ENCODE measurements at regions not wholly inside any gene's neighbourhood (a gene's known extent, or its start where the extent isn't known, plus 50 kb on each side); places are given as distances from the start of the nearest gene placed in this dataset.

GRCh38 chr1:82587371-82587770, 786.6 kb downstream of the ADGRL2 start:
- DNase-seq (ENCODE audit: low read depth) = no peak
- in situ Hi-C loops (cut with HindIII; ENCODE audit: low pct_unique_long_range_greater_than_20kb, low sequenced_read_pairs) = no loop called here

- no peak for DNase-seq (ENCODE audit: low read depth)
- in situ Hi-C loops (cut with HindIII; ENCODE audit: low pct_unique_long_range_greater_than_20kb, low sequenced_read_pairs) = no loop called here
Observed at GRCh38 chr1:82586473-82586872, 785.7 kb downstream of the ADGRL2 start.

DNA sequence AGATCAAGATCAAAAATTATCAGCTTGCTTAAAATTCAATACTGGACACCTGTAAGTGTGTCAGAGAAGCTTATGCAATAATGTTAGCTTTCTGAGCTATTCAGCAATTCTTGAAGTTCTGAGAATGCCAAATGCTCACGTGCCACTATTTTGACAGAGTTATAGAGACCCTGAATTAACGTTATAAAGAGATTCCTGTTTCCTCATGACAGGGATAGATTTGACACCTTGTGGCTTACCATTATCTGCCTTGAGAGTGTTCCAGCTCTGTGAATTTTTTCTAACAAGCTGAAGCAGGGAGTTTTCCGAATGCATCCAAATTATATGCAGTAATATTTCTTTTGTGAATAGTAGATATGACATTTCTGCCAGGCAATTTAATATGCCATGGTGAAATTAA, 781.6 kb downstream of the ADGRL2 start:
- in situ Hi-C loops (cut with HindIII; ENCODE audit: low pct_unique_long_range_greater_than_20kb, low sequenced_read_pairs) = no loop called here
- no peak for DNase-seq (ENCODE audit: low read depth)

- DNase-seq (ENCODE audit: low read depth) = no peak
- in situ Hi-C loops (cut with HindIII; ENCODE audit: low pct_unique_long_range_greater_than_20kb, low sequenced_read_pairs) = no loop called here
Observed at GRCh38 chr1:82578086-82578726, 777.5 kb downstream of the ADGRL2 start.

DNA sequence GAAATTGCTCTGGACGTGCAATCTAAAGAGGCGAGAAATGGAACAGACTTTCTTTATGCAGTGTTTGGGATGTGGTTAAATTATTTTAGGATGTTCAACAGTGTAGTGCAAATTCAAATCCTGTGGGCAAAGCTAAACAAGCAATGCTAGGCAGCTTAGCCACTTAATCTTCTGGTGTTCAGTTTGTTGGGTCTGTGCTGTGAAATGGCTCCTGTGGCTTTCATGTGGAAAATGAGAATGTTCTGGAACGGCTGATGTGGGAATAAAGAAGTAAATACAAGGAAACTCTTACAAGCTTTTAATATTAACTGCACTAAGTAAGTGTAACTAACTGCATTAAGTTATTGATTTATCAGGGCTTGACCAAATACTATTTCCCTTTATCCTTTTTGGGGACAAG, 766.6 kb downstream of the ADGRL2 start:
- DNase-seq (ENCODE audit: low read depth) = peak; percentile 3
- in situ Hi-C loops (cut with HindIII; ENCODE audit: low pct_unique_long_range_greater_than_20kb, low sequenced_read_pairs) = no loop called here

DNA sequence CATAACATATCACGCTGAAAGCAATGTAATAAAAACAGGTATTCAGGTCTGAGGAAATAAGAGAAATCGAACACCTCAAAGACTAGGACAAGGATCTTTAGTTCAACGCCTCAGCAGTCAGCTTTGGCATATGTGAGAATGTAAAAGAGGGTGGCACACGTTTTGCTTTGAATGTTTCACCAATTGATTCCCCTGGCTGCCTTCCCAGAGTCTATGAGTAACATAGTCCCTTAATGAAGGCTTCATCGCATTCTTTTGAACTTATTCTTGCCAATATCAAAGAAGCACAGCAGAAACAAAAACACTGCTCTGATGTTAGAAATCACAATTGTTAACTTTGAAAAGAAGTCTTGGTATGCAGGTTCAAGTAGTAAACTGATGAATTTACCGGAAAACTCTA, 764.8 kb downstream of the ADGRL2 start:
- peak; percentile 84 for DNase-seq (ENCODE audit: low read depth)
- in situ Hi-C loops (cut with HindIII; ENCODE audit: low pct_unique_long_range_greater_than_20kb, low sequenced_read_pairs) = no loop called here

GRCh38 chr1:82565146-82565545, 764.4 kb downstream of the ADGRL2 start:
- DNase-seq (ENCODE audit: low read depth) = peak; percentile 88
- in situ Hi-C loops (cut with HindIII; ENCODE audit: low pct_unique_long_range_greater_than_20kb, low sequenced_read_pairs) = no loop called here

DNA sequence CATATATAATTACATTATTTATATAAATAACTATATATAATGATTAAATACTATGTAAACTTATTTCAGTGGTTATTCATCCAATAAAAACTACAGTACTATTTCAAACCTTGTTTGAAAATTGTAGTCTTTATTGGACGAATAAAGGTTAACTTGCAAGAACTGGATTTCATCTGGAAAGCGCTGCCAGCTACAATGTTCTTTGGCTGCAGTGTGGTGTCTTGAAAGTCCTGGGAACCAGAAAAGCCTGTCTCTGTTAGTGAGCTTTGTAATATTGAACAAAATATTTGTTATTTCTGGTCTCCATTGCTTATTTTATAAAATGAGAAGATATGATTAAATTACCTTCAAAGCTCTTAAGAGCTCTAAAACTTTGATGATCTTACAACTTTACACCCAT, 763.6 kb downstream of the ADGRL2 start:
- in situ Hi-C loops (cut with HindIII; ENCODE audit: low pct_unique_long_range_greater_than_20kb, low sequenced_read_pairs) = no loop called here
- DNase-seq (ENCODE audit: low read depth) = no peak

GRCh38 chr1:82562448-82562847, 761.7 kb downstream of the ADGRL2 start:
- DNase-seq (ENCODE audit: low read depth) = peak; percentile 63

DNA sequence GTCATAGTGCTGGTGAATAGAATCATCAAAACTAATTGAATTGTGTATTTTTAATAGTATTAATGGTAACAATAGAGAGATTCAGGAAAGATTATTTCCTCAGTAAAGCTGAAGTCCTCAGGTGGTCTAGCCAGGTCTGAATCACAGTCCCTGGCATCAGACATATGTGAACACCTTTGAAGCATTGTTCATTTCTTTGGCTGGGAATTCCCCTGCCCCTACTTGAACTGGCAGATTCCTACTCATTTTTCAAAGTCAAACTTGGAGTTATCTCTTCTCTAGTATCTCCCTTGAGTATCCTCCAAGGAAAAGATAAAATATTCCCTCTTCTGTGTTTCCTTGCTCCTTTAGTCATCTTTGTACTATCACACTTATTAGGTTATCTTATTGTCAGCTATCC, 759.8 kb downstream of the ADGRL2 start:
- DNase-seq (ENCODE audit: low read depth) = no peak
- in situ Hi-C loops (cut with HindIII; ENCODE audit: low pct_unique_long_range_greater_than_20kb, low sequenced_read_pairs) = no loop called here

More at GRCh38 chr1:82562448-82562847, 761.7 kb downstream of the ADGRL2 start:
- in situ Hi-C loops (cut with HindIII; ENCODE audit: low pct_unique_long_range_greater_than_20kb, low sequenced_read_pairs) = no loop called here

GRCh38 chr1:82555501-82555900, 754.8 kb downstream of the ADGRL2 start:
- DNase-seq (ENCODE audit: low read depth) = no peak
- in situ Hi-C loops (cut with HindIII; ENCODE audit: low pct_unique_long_range_greater_than_20kb, low sequenced_read_pairs) = no loop called here

DNA sequence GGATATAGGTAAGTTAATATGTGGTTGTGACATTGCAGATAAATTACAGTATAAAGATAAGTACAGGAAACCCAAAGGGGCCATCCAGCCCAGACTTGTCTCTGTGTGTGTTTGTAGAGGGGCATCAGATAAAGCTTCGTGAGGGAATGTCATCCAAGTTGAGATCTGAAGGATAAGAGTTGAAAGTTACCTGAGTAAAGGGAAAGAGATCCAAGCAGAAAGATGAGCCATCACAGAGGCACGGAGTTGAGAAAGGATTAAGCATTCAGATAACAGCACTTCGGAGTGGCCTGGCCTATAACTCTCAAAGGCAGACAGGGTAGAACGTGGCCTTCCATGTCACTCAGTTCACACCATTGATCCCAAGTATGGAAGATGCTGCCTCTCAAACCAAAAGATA, 749.1 kb downstream of the ADGRL2 start:
- in situ Hi-C loops (cut with HindIII; ENCODE audit: low pct_unique_long_range_greater_than_20kb, low sequenced_read_pairs) = no loop called here
- DNase-seq (ENCODE audit: low read depth) = no peak

- in situ Hi-C loops (cut with HindIII; ENCODE audit: low pct_unique_long_range_greater_than_20kb, low sequenced_read_pairs) = no loop called here
- DNase-seq (ENCODE audit: low read depth) = no peak
Observed at GRCh38 chr1:82542766-82543165, 742.0 kb downstream of the ADGRL2 start.

DNA sequence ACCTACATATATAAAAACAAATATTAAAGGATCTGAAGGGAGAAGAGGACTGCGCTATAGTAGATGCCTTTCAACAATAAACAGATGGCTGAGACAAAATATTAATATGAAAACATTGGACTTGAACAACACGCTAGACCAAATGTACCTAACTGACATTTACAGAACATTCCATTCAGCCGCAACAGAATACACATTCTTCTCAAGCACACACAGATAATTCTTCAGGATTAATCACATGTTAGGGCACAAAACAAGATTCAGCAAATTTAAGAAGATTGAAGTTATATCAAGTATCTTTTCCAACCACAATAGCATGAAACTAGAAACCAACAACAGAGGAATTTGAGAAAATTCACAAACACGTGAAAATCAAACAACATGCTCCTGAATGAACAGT, 741.4 kb downstream of the ADGRL2 start:
- DNase-seq (ENCODE audit: low read depth) = no peak
- in situ Hi-C loops (cut with HindIII; ENCODE audit: low pct_unique_long_range_greater_than_20kb, low sequenced_read_pairs) = no loop called here

GRCh38 chr1:82540006-82540405, 739.3 kb downstream of the ADGRL2 start:
- no peak for DNase-seq (ENCODE audit: low read depth)
- in situ Hi-C loops (cut with HindIII; ENCODE audit: low pct_unique_long_range_greater_than_20kb, low sequenced_read_pairs) = no loop called here

DNA sequence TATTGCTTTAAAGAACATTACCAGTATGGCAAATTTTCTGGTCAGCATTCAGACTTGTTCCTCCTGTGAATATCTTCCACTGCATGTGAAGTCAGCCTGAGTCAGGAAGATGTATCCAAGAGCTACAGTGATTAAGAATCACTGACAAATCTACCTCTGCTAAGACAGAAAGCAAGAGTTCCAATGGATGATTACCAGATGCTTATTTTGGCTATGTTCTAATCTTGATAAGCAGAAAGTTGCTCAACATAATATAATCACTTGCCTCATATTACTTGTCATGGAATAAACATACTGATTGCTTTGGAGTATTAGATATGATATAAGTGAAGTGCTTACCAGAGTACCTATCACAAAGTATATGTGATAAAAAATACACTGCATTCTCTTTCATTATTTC, 738.1 kb downstream of the ADGRL2 start:
- peak; percentile 50 for DNase-seq (ENCODE audit: low read depth)
- in situ Hi-C loops (cut with HindIII; ENCODE audit: low pct_unique_long_range_greater_than_20kb, low sequenced_read_pairs) = no loop called here

DNA sequence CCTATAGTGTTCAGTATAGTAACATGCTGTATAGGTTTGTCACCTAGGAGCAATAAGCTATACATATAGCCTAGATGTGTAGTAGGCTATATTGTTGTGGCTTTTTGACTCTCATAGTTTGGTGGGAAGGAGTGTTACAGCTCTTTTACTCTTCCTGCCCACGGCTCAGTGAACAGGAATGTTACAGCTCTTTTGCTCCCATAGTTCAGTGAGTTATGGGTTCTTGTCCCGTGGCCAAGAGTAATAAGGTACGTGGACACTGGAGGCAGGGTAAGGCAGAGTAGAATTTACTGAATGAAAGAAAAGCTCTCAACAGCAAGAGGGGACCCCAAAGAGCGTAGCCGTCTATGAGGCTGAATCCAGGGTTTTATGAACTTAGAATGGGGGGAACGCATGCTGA, 734.3 kb downstream of the ADGRL2 start:
- in situ Hi-C loops (cut with HindIII; ENCODE audit: low pct_unique_long_range_greater_than_20kb, low sequenced_read_pairs) = no loop called here

DNA sequence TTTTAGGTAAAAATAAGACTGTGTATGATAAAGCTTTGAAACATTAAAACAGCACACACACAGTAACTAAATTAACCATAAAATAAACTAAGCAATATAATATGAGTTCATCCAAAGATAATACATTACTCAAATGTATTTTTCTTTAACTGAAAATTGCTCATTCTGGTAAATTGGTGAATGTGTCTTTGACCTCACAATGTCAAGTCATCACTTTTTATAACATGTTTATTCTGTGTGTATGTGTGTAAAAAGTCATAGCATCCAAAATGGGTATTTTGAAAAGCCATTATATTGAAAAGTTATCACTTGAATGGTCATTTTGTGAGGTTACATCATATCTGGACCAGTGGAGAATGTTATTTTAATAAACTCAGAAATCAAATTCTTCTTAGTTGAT, 724.6 kb downstream of the ADGRL2 start:
- DNase-seq (ENCODE audit: low read depth) = no peak
- in situ Hi-C loops (cut with HindIII; ENCODE audit: low pct_unique_long_range_greater_than_20kb, low sequenced_read_pairs) = no loop called here

More for the DNA sequence above, 734.3 kb downstream of the ADGRL2 start:
- peak; percentile 51 for DNase-seq (ENCODE audit: low read depth)

DNA sequence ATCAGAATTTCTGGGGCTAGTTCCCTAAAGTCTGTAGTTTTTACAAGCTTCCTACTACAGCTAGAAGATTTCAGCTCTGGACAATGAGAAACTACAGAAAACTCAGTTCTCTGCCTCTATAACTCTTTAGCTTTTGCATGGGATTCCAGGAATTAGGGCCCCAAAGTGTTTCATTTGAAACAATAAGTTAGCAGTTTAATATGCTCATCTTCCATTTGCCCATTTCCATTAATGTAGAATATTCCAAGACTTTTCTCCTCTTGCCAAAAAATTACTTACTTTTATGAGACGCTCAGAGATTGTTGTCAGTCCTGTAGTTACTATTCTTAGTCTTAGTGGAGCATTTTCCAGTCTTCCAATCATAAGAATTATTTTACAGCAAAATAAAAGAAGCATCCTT, 719.9 kb downstream of the ADGRL2 start:
- in situ Hi-C loops (cut with HindIII; ENCODE audit: low pct_unique_long_range_greater_than_20kb, low sequenced_read_pairs) = no loop called here
- no peak for DNase-seq (ENCODE audit: low read depth)

- DNase-seq (ENCODE audit: low read depth) = no peak
- in situ Hi-C loops (cut with HindIII; ENCODE audit: low pct_unique_long_range_greater_than_20kb, low sequenced_read_pairs) = no loop called here
Observed at GRCh38 chr1:82517586-82517985, 716.9 kb downstream of the ADGRL2 start.

DNA sequence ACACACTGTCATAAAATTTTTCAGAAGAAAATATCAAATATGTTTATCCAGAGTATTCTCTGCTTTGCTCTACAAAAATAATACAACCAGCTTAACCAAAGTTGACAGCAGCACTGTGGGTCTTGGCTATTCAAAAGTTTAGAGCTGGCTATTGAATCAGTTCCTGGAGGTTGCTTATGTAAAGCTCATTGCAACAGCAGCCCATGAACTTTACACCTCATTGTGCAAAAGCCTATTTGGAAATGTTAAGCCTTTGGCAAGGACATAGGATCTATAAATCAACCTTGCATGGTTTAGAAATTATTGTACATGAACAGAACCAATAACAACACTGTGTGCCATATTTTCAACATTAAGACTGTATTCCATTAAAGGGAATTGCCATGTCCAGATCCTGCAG, 714.9 kb downstream of the ADGRL2 start:
- DNase-seq (ENCODE audit: low read depth) = no peak
- in situ Hi-C loops (cut with HindIII; ENCODE audit: low pct_unique_long_range_greater_than_20kb, low sequenced_read_pairs) = no loop called here

Data from Caki2 (cell line).